HCT116 (cell line): ENCODE measurements at regions not wholly inside any gene's neighbourhood (a gene's known extent, or its start where the extent isn't known, plus 50 kb on each side); places are given as distances from the start of the nearest gene placed in this dataset.

Experiments used
- CEBPB ChIP-seq: IDR thresholded peaks from 2 replicates; pipeline ENCODE4 v1.6.1; 2012; ENCODE audit warnings: low read depth
- EZH2phosphoT487 ChIP-seq: fragments of 200-600 bp; IDR thresholded peaks from 2 replicates; pipeline ENCODE4 v1.6.1; 2018; ENCODE audit warnings: antibody characterized with exemption, borderline replicate concordance
- POLR2A ChIP-seq: IDR thresholded peaks from 2 replicates; pipeline ENCODE4 v1.7.0; 2011; ENCODE audit warnings: borderline replicate concordance; ENCODE audit not compliant: insufficient read depth, insufficient read length; ENCODE audit errors: extremely low read depth
- ZFX ChIP-seq: fragments of 450-650 bp; IDR thresholded peaks from 2 replicates; pipeline ENCODE4 v1.6.1; 2017
- TF ChIP-seq, protein P1 (sequence below), 3 experiments: fragments of 200-600 bp in 1 of 3; sonication (generic) in 1 of 3; IDR thresholded peaks in 2 of 3; conservative IDR thresholded peaks in 1 of 3; 2 replicates each; pipeline ENCODE4 v1.5.1; 2012 to 2017; ENCODE audit warnings: low read depth in 2 of 3, low read length in 2 of 3, antibody characterized with exemption in 1 of 3, borderline replicate concordance in 1 of 3, control low read depth in 1 of 3, mild to moderate bottlenecking in 1 of 3, mixed read lengths in 1 of 3, mixed run types in 1 of 3, moderate library complexity in 1 of 3; ENCODE audit not compliant: insufficient read depth in 1 of 3

DNA sequence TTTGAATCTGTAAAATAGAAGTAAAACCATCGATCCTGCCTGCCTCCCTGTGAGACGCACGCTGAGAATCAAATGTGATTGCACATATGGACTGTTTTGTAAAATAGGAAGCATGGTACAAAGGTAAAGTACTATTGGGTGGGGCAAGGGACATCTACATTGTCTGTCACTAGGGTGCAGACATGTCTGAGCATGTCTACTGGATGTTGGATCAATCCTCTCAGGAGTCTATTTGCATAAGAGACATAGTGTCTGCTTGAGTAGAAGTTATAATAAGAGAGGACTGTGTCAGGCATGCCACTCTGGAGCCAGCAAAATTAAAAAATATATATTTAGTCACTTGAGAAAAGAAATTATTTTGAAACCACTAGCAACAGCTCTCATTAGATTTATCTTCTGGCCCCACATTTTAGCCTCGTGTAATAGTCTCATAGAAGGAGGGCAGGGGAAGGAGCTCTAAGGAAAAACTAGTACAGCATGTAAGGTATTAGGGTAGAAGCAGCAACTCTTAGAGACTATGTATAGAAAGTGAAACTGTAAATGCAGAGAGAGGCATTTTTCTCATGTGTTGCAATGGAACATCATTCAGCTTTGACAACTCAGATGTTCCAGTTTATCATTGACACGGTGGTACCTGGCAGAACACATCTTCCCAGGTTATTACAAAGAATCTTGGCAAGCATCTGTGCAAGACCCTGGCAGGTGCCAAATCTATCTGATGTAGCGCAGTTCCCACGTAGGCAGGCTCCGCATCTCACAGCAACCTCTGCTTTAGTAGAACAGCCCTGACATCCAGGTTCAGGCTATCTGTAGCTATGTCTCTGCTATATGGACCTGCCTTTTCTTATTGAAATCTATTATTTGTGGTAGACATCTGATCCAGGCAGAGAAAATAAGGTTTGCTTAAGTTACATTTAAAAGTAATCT is 85.2 kb upstream of the CHL1 start:
- TF ChIP-seq ZFX (no peak), EZH2phosphoT487 (no peak), POLR2A (no peak), CEBPB (no peak)
- TF ChIP-seq, protein P1, sequence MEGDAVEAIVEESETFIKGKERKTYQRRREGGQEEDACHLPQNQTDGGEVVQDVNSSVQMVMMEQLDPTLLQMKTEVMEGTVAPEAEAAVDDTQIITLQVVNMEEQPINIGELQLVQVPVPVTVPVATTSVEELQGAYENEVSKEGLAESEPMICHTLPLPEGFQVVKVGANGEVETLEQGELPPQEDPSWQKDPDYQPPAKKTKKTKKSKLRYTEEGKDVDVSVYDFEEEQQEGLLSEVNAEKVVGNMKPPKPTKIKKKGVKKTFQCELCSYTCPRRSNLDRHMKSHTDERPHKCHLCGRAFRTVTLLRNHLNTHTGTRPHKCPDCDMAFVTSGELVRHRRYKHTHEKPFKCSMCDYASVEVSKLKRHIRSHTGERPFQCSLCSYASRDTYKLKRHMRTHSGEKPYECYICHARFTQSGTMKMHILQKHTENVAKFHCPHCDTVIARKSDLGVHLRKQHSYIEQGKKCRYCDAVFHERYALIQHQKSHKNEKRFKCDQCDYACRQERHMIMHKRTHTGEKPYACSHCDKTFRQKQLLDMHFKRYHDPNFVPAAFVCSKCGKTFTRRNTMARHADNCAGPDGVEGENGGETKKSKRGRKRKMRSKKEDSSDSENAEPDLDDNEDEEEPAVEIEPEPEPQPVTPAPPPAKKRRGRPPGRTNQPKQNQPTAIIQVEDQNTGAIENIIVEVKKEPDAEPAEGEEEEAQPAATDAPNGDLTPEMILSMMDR (IDR thresholded peaks at IDR 0.05 in 2 of 3, conservative IDR thresholded peaks at IDR 0.05 in 1 of 3; ENCODE audit: borderline replicate concordance in 1 of 3, insufficient read depth in 1 of 3, low read depth in 2 of 3, low read length in 2 of 3) = no peak
